A673 (cell line): ENCODE measurements at regions not wholly inside any gene's neighbourhood (a gene's known extent, or its start where the extent isn't known, plus 50 kb on each side); places are given as distances from the start of the nearest gene placed in this dataset.

Source experiments
- CTCF ChIP-seq: fragments of 300-800, 200-600 bp; sonication (generic); conservative IDR thresholded peaks from 2 replicates; pipeline ENCODE4 v1.5.1; 2017; ENCODE audit warnings: low read depth, mild to moderate bottlenecking, antibody characterized with exemption, low read length, moderate library complexity, mixed read lengths
- EZH2 ChIP-seq: fragments of 200-600 bp; sonication (generic); IDR thresholded peaks from 2 replicates; pipeline ENCODE4 v1.6.1; 2017; ENCODE audit warnings: borderline replicate concordance, low read depth, mild to moderate bottlenecking, mixed read lengths, antibody characterized with exemption, low read length; ENCODE audit not compliant: poor library complexity, severe bottlenecking

GRCh38 chr7:8373851-8374250, 59.6 kb upstream of the NXPH1 start:
- TF ChIP-seq CTCF (no peak), EZH2 (no peak)
